ENCODE measurements at regions not wholly inside any gene's neighbourhood (a gene's known extent, or its start where the extent isn't known, plus 50 kb on each side); places are given as distances from the start of the nearest gene placed in this dataset.

- H3K27me3 Mint-ChIP-seq, result no peaks in the 10 kb centered on the region
- H3K27ac ChIP-seq (ENCODE audit: low read depth, low read length), result no peak overlapping the region
- H3K27ac Mint-ChIP-seq, result no peak overlapping the region
- H3K4me3 Mint-ChIP-seq, result no peak overlapping the region
- CTCF ChIA-PET, result no interaction called here
- H3K9me3 Mint-ChIP-seq, result peaks cover 0 to 19% (median 7%) of the 10 kb centered on the region in 11 donors
- H3K9me3 ChIP-seq (ENCODE audit: control insufficient read depth in 2 of 3, low read length in 3 of 3), result no peaks in the 10 kb centered on the region
- ATAC-seq, result no peak
- peaks cover 0 to 21% (median 4%) of the 10 kb centered on the region in 5 donors for H3K36me3 Mint-ChIP-seq
- H3K4me1 ChIP-seq (ENCODE audit: control insufficient read depth in 2 of 2, insufficient read depth in 2 of 2, low read length in 2 of 2), result no peaks in the 10 kb centered on the region
- intact Hi-C loops (cut with micrococcal nuclease), result no loop called here
- no peaks in the 10 kb centered on the region for H3K27me3 ChIP-seq (ENCODE audit: control insufficient read depth in 2 of 2, insufficient read depth in 2 of 2, low read length in 2 of 2)
- no peak for DNase-seq
- peaks cover 0 to 13% (median 10%) of the 10 kb centered on the region in 7 donors for H3K4me1 Mint-ChIP-seq
- no peak overlapping the region for H3K4me3 ChIP-seq (ENCODE audit: low read length)
- POLR2A ChIA-PET, result interaction anchor here (0.7 to 2.5 kb wide), 3 partner anchors 9 to 66 kb away, joined by 3 to 7 read pairs (median 6); no protein-coding TSS in a partner anchor
- no peaks in the 10 kb centered on the region for H3K36me3 ChIP-seq (ENCODE audit: control insufficient read depth in 2 of 3, insufficient read depth in 3 of 3, low read length in 3 of 3)
Measured at GRCh38 chr5:54632131-54632701, 114.7 kb downstream of the SNX18 start.

- Mint-ChIP-seq H3K4me1 (peaks cover 0 to 6% (median 4%) of the 10 kb centered on the region in 7 donors), H3K36me3 (peaks cover 0 to 19% (median 4%) of the 10 kb centered on the region in 5 donors), H3K27ac (no peak overlapping the region), H3K9me3 (peaks cover 0 to 19% (median 6%) of the 10 kb centered on the region in 11 donors), H3K4me3 (no peak overlapping the region), H3K27me3 (no peaks in the 10 kb centered on the region)
- no peaks in the 10 kb centered on the region for H3K27me3 ChIP-seq (ENCODE audit: control insufficient read depth in 2 of 2, insufficient read depth in 2 of 2, low read length in 2 of 2)
- CTCF ChIA-PET, result no interaction called here
- no peak overlapping the region for H3K27ac ChIP-seq (ENCODE audit: low read depth, low read length)
- DNase-seq (no peak), ATAC-seq (no peak)
- intact Hi-C loops (cut with micrococcal nuclease), result no loop called here
- H3K36me3 ChIP-seq (ENCODE audit: control insufficient read depth in 2 of 3, insufficient read depth in 3 of 3, low read length in 3 of 3), result no peaks in the 10 kb centered on the region
- no peak overlapping the region for H3K4me3 ChIP-seq (ENCODE audit: low read length)
- POLR2A ChIA-PET, result interaction anchor here (0.6 to 2.5 kb wide), 4 partner anchors 12 to 440 kb away, joined by 3 to 7 read pairs (median 4); no protein-coding TSS in a partner anchor
- H3K4me1 ChIP-seq (ENCODE audit: control insufficient read depth in 2 of 2, insufficient read depth in 2 of 2, low read length in 2 of 2), result no peaks in the 10 kb centered on the region
- no peaks in the 10 kb centered on the region for H3K9me3 ChIP-seq (ENCODE audit: control insufficient read depth in 2 of 3, low read length in 3 of 3)
Measured at GRCh38 chr5:54630738-54631359, 113.3 kb downstream of the SNX18 start.

GRCh38 chr5:54629115-54629514 is 111.6 kb downstream of the SNX18 start:
- Histone ChIP-seq H3K27me3 (ENCODE audit: control insufficient read depth in 2 of 2, insufficient read depth in 2 of 2, low read length in 2 of 2) (no peaks in the 10 kb centered on the region), H3K4me1 (ENCODE audit: control insufficient read depth in 2 of 2, insufficient read depth in 2 of 2, low read length in 2 of 2) (no peaks in the 10 kb centered on the region), H3K36me3 (ENCODE audit: control insufficient read depth in 2 of 3, insufficient read depth in 3 of 3, low read length in 3 of 3) (no peaks in the 10 kb centered on the region), H3K4me3 (ENCODE audit: low read length) (no peak overlapping the region), H3K9me3 (ENCODE audit: control insufficient read depth in 2 of 3, low read length in 3 of 3) (no peaks in the 10 kb centered on the region), H3K27ac (ENCODE audit: low read depth, low read length) (no peak overlapping the region)
- ATAC-seq, result no peak
- DNase-seq, result no peak
- ChIA-PET CTCF (interaction anchor here (0.7 kb wide), 1 partner anchor 9 kb away, joined by 4 read pairs; no protein-coding TSS in a partner anchor), POLR2A (interaction anchor here (0.9 kb wide), 1 partner anchor 12 kb away, joined by 6 read pairs; no protein-coding TSS in a partner anchor)
- Mint-ChIP-seq H3K4me1 (peaks cover 0 to 7% (median 6%) of the 10 kb centered on the region in 7 donors), H3K27me3 (peaks cover 0 to 5% (median 0%) of the 10 kb centered on the region in 5 donors), H3K9me3 (peaks cover 0 to 15% (median 6%) of the 10 kb centered on the region in 11 donors), H3K36me3 (peaks cover 0 to 19% (median 4%) of the 10 kb centered on the region in 5 donors), H3K4me3 (no peak overlapping the region), H3K27ac (no peak overlapping the region)
- intact Hi-C loops (cut with micrococcal nuclease), result no loop called here

GRCh38 chr5:54628050-54628449 is 110.5 kb downstream of the SNX18 start:
- H3K36me3 Mint-ChIP-seq, result peaks cover 0 to 19% (median 4%) of the 10 kb centered on the region in 5 donors
- peaks cover 0 to 15% (median 6%) of the 10 kb centered on the region in 11 donors for H3K9me3 Mint-ChIP-seq
- no peaks in the 10 kb centered on the region for H3K9me3 ChIP-seq (ENCODE audit: control insufficient read depth in 2 of 3, low read length in 3 of 3)
- POLR2A ChIA-PET, result interaction anchor here (0.6 to 1.9 kb wide), 3 partner anchors 10 to 591 kb away, joined by 4 to 5 read pairs (median 4); no protein-coding TSS in a partner anchor
- CTCF ChIA-PET, result no interaction called here
- intact Hi-C loops (cut with micrococcal nuclease), result no loop called here
- ATAC-seq (no peak), DNase-seq (no peak)
- H3K4me1 Mint-ChIP-seq, result peaks cover 0 to 8% (median 6%) of the 10 kb centered on the region in 7 donors
- H3K4me3 Mint-ChIP-seq, result no peak overlapping the region
- H3K27ac Mint-ChIP-seq, result no peak overlapping the region
- H3K27me3 ChIP-seq (ENCODE audit: control insufficient read depth in 2 of 2, insufficient read depth in 2 of 2, low read length in 2 of 2), result no peaks in the 10 kb centered on the region
- H3K4me1 ChIP-seq (ENCODE audit: control insufficient read depth in 2 of 2, insufficient read depth in 2 of 2, low read length in 2 of 2), result no peaks in the 10 kb centered on the region
- H3K4me3 ChIP-seq (ENCODE audit: low read length), result no peak overlapping the region
- no peak overlapping the region for H3K27ac ChIP-seq (ENCODE audit: low read depth, low read length)
- H3K36me3 ChIP-seq (ENCODE audit: control insufficient read depth in 2 of 3, insufficient read depth in 3 of 3, low read length in 3 of 3), result no peaks in the 10 kb centered on the region
- H3K27me3 Mint-ChIP-seq, result peaks cover 0 to 10% (median 0%) of the 10 kb centered on the region in 5 donors

GRCh38 chr5:54626407-54626806 is 108.8 kb downstream of the SNX18 start:
- CTCF ChIA-PET, result no interaction called here
- Histone ChIP-seq H3K27ac (ENCODE audit: low read depth, low read length) (no peak overlapping the region), H3K36me3 (ENCODE audit: control insufficient read depth in 2 of 3, insufficient read depth in 3 of 3, low read length in 3 of 3) (no peaks in the 10 kb centered on the region), H3K27me3 (ENCODE audit: control insufficient read depth in 2 of 2, insufficient read depth in 2 of 2, low read length in 2 of 2) (no peaks in the 10 kb centered on the region), H3K4me3 (ENCODE audit: low read length) (no peak overlapping the region), H3K9me3 (ENCODE audit: control insufficient read depth in 2 of 3, low read length in 3 of 3) (no peaks in the 10 kb centered on the region), H3K4me1 (ENCODE audit: control insufficient read depth in 2 of 2, insufficient read depth in 2 of 2, low read length in 2 of 2) (no peaks in the 10 kb centered on the region)
- POLR2A ChIA-PET, result interaction anchor here (0.9 to 1.9 kb wide), 2 partner anchors 13 to 14 kb away, joined by 3 to 5 read pairs; no protein-coding TSS in a partner anchor
- Mint-ChIP-seq H3K27me3 (peaks cover 0 to 10% (median 0%) of the 10 kb centered on the region in 5 donors), H3K4me1 (peaks cover 0 to 8% (median 6%) of the 10 kb centered on the region in 7 donors), H3K27ac (no peak overlapping the region), H3K4me3 (no peak overlapping the region), H3K9me3 (peaks cover 0 to 15% (median 6%) of the 10 kb centered on the region in 11 donors), H3K36me3 (peaks cover 0 to 18% (median 4%) of the 10 kb centered on the region in 5 donors)
- DNase-seq, result no peak
- intact Hi-C loops (cut with micrococcal nuclease), result no loop called here
- ATAC-seq, result no peak

- Histone ChIP-seq H3K9me3 (ENCODE audit: control insufficient read depth in 2 of 3, low read length in 3 of 3) (no peaks in the 10 kb centered on the region), H3K36me3 (ENCODE audit: control insufficient read depth in 2 of 3, insufficient read depth in 3 of 3, low read length in 3 of 3) (no peaks in the 10 kb centered on the region), H3K27ac (ENCODE audit: low read depth, low read length) (no peak overlapping the region), H3K4me3 (ENCODE audit: low read length) (no peak overlapping the region), H3K4me1 (ENCODE audit: control insufficient read depth in 2 of 2, insufficient read depth in 2 of 2, low read length in 2 of 2) (no peaks in the 10 kb centered on the region), H3K27me3 (ENCODE audit: control insufficient read depth in 2 of 2, insufficient read depth in 2 of 2, low read length in 2 of 2) (no peaks in the 10 kb centered on the region)
- no peak overlapping the region for H3K27ac Mint-ChIP-seq
- H3K27me3 Mint-ChIP-seq, result peaks cover 0 to 17% (median 0%) of the 10 kb centered on the region in 5 donors
- H3K4me3 Mint-ChIP-seq, result no peak overlapping the region
- intact Hi-C loops (cut with micrococcal nuclease), result no loop called here
- H3K9me3 Mint-ChIP-seq, result peaks cover 0 to 15% (median 6%) of the 10 kb centered on the region in 11 donors
- peaks cover 0 to 13% (median 4%) of the 10 kb centered on the region in 5 donors for H3K36me3 Mint-ChIP-seq
- ATAC-seq, result no peak
- POLR2A ChIA-PET, result interaction anchor here (0.8 to 1.3 kb wide), 2 partner anchors 13 to 17 kb away, joined by 3 to 4 read pairs; no protein-coding TSS in a partner anchor
- CTCF ChIA-PET, result interaction anchor here (1.8 kb wide), 1 partner anchor 220 kb away, joined by 6 read pairs; no protein-coding TSS in a partner anchor
- peaks cover 0 to 20% (median 6%) of the 10 kb centered on the region in 7 donors for H3K4me1 Mint-ChIP-seq
- DNase-seq, result no peak
Measured at GRCh38 chr5:54624805-54625568, 107.4 kb downstream of the SNX18 start.
